ENCODE measurements at regions not wholly inside any gene's neighbourhood (a gene's known extent, or its start where the extent isn't known, plus 50 kb on each side); places are given as distances from the start of the nearest gene placed in this dataset.
A peak's percentile ranks its signal among the peaks of the same experiment; 100 is the strongest.

- no peak for TF ChIP-seq RAD21 (IDR thresholded peaks at IDR 0.05)
- TF ChIP-seq, protein P1, sequence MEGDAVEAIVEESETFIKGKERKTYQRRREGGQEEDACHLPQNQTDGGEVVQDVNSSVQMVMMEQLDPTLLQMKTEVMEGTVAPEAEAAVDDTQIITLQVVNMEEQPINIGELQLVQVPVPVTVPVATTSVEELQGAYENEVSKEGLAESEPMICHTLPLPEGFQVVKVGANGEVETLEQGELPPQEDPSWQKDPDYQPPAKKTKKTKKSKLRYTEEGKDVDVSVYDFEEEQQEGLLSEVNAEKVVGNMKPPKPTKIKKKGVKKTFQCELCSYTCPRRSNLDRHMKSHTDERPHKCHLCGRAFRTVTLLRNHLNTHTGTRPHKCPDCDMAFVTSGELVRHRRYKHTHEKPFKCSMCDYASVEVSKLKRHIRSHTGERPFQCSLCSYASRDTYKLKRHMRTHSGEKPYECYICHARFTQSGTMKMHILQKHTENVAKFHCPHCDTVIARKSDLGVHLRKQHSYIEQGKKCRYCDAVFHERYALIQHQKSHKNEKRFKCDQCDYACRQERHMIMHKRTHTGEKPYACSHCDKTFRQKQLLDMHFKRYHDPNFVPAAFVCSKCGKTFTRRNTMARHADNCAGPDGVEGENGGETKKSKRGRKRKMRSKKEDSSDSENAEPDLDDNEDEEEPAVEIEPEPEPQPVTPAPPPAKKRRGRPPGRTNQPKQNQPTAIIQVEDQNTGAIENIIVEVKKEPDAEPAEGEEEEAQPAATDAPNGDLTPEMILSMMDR (IDR thresholded peaks at IDR 0.05; ENCODE audit: low read depth, low read length, missing input control), result no peak
- no peak for TF ChIP-seq ATF3 (IDR thresholded peaks at IDR 0.05)
- no peak for TF ChIP-seq FOXA2 (IDR thresholded peaks at IDR 0.05)
- no peak for TF ChIP-seq SP1 (IDR thresholded peaks at IDR 0.05)
Observed at GRCh38 chr12:47318963-47319362, 239.2 kb upstream of the AMIGO2 start (continued).

GRCh38 chr12:47317175-47317915 lies 237.6 kb upstream of the AMIGO2 start:
- Histone ChIP-seq H3K9me3 (ENCODE audit: control insufficient read depth in 4 of 4, low read length in 3 of 4) (no peaks in the 10 kb centered on the region), H3K9ac (ENCODE audit: low read depth in 1 of 2, low read length in 2 of 2) (peak overlapping the region; percentile 28 to 65), H3K4me1 (ENCODE audit: control insufficient read depth in 4 of 4, insufficient read depth in 4 of 4, low read length in 3 of 4) (peaks cover 8 to 37% (median 22%) of the 10 kb centered on the region in 4 donors), H3K4me3 (ENCODE audit: low read depth in 1 of 3, low read length in 3 of 3) (peak overlapping the region in 2 of 3 donors; percentile 20 to 37), H3K27me3 (ENCODE audit: control insufficient read depth in 4 of 4, insufficient read depth in 4 of 4, low read length in 3 of 4) (no peaks in the 10 kb centered on the region), H3K36me3 (ENCODE audit: control insufficient read depth in 4 of 4, insufficient read depth in 3 of 4, low read depth in 1 of 4, low read length in 3 of 4) (no peaks in the 10 kb centered on the region), H3K27ac (ENCODE audit: low read depth in 1 of 2, low read length in 2 of 2) (peak overlapping the region; percentile 80 to 97)
- 17% methylated on average over 11 of the region's 11 CpGs for WGBS
- no peak for TF ChIP-seq TAF1 (conservative IDR thresholded peaks at IDR 0.05)
- no peak for TF ChIP-seq FOXA1 (IDR thresholded peaks at IDR 0.05)
- TF ChIP-seq ZBTB33 (IDR thresholded peaks at IDR 0.05), result no peak
- TF ChIP-seq, protein P2, sequence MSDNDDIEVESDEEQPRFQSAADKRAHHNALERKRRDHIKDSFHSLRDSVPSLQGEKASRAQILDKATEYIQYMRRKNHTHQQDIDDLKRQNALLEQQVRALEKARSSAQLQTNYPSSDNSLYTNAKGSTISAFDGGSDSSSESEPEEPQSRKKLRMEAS (IDR thresholded peaks at IDR 0.05), result no peak
- TF ChIP-seq, protein P1 (IDR thresholded peaks at IDR 0.05; ENCODE audit: low read depth, low read length, missing input control), result no peak
- no peak for TF ChIP-seq REST (IDR thresholded peaks at IDR 0.05)
- no peak for DNase-seq (ENCODE audit: low spot score)
